ENCODE measurements at regions not wholly inside any gene's neighbourhood (a gene's known extent, or its start where the extent isn't known, plus 50 kb on each side); places are given as distances from the start of the nearest gene placed in this dataset.
A peak's percentile ranks its signal among the peaks of the same experiment; 100 is the strongest.

- TF ChIP-seq TBX2 (CRISPR knock-in tag; IDR thresholded peaks at IDR 0.05; ENCODE audit: borderline replicate concordance) (peak; percentile 38; the same call in 1 of the 2 replicates), BORCS8-MEF2B (CRISPR knock-in tag; IDR thresholded peaks at IDR 0.05) (no peak), PRPF4 (IDR thresholded peaks at IDR 0.05; ENCODE audit: low read depth, low read length, poor library complexity, severe bottlenecking) (no peak), JUND (CRISPR knock-in tag; IDR thresholded peaks at IDR 0.05) (no peak), CEBPB (IDR thresholded peaks at IDR 0.05; ENCODE audit: borderline replicate concordance, low read depth, low read length) (no peak), ZNF251 (CRISPR knock-in tag; IDR thresholded peaks at IDR 0.05) (no peak), NR1H2 (CRISPR knock-in tag; IDR thresholded peaks at IDR 0.05; ENCODE audit: borderline replicate concordance, low read depth) (no peak), ZBTB42 (CRISPR knock-in tag; IDR thresholded peaks at IDR 0.05) (no peak), JDP2 (CRISPR knock-in tag; IDR thresholded peaks at IDR 0.05; ENCODE audit: borderline replicate concordance) (no peak), ZNF75D (CRISPR knock-in tag; IDR thresholded peaks at IDR 0.05; ENCODE audit: borderline replicate concordance) (no peak), HBP1 (CRISPR knock-in tag; IDR thresholded peaks at IDR 0.05; ENCODE audit: low read depth) (no peak), ZNF234 (CRISPR knock-in tag; conservative IDR thresholded peaks at IDR 0.05) (no peak), SP1 (IDR thresholded peaks at IDR 0.05) (no peak), SP1 (CRISPR knock-in tag; IDR thresholded peaks at IDR 0.05) (no peak)
- TF ChIP-seq, protein P1, sequence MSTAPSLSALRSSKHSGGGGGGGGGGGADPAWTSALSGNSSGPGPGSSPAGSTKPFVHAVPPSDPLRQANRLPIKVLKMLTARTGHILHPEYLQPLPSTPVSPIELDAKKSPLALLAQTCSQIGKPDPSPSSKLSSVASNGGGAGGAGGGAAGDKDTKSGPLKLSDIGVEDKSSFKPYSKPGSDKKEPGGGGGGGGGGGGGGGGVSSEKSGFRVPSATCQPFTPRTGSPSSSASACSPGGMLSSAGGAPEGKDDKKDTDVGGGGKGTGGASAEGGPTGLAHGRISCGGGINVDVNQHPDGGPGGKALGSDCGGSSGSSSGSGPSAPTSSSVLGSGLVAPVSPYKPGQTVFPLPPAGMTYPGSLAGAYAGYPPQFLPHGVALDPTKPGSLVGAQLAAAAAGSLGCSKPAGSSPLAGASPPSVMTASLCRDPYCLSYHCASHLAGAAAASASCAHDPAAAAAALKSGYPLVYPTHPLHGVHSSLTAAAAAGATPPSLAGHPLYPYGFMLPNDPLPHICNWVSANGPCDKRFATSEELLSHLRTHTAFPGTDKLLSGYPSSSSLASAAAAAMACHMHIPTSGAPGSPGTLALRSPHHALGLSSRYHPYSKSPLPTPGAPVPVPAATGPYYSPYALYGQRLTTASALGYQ (CRISPR knock-in tag; IDR thresholded peaks at IDR 0.05), result no peak
- TF ChIP-seq, protein P2, sequence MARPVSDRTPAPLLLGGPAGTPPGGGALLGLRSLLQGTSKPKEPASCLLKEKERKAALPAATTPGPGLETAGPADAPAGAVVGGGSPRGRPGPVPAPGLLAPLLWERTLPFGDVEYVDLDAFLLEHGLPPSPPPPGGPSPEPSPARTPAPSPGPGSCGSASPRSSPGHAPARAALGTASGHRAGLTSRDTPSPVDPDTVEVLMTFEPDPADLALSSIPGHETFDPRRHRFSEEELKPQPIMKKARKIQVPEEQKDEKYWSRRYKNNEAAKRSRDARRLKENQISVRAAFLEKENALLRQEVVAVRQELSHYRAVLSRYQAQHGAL (CRISPR knock-in tag; IDR thresholded peaks at IDR 0.05; ENCODE audit: not compliant biosample characterization), result no peak
- TF ChIP-seq, protein P3, sequence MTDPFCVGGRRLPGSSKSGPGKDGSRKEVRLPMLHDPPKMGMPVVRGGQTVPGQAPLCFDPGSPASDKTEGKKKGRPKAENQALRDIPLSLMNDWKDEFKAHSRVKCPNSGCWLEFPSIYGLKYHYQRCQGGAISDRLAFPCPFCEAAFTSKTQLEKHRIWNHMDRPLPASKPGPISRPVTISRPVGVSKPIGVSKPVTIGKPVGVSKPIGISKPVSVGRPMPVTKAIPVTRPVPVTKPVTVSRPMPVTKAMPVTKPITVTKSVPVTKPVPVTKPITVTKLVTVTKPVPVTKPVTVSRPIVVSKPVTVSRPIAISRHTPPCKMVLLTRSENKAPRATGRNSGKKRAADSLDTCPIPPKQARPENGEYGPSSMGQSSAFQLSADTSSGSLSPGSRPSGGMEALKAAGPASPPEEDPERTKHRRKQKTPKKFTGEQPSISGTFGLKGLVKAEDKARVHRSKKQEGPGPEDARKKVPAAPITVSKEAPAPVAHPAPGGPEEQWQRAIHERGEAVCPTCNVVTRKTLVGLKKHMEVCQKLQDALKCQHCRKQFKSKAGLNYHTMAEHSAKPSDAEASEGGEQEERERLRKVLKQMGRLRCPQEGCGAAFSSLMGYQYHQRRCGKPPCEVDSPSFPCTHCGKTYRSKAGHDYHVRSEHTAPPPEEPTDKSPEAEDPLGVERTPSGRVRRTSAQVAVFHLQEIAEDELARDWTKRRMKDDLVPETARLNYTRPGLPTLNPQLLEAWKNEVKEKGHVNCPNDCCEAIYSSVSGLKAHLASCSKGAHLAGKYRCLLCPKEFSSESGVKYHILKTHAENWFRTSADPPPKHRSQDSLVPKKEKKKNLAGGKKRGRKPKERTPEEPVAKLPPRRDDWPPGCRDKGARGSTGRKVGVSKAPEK (CRISPR knock-in tag; IDR thresholded peaks at IDR 0.05; ENCODE audit: borderline replicate concordance), result peak; percentile 49; the same call in 1 of the 2 replicates
- TF ChIP-seq, protein P4, sequence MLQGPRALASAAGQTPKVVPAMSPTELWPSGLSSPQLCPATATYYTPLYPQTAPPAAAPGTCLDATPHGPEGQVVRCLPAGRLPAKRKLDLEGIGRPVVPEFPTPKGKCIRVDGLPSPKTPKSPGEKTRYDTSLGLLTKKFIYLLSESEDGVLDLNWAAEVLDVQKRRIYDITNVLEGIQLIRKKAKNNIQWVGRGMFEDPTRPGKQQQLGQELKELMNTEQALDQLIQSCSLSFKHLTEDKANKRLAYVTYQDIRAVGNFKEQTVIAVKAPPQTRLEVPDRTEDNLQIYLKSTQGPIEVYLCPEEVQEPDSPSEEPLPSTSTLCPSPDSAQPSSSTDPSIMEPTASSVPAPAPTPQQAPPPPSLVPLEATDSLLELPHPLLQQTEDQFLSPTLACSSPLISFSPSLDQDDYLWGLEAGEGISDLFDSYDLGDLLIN (CRISPR knock-in tag; IDR thresholded peaks at IDR 0.05; ENCODE audit: borderline replicate concordance), result no peak
- TF ChIP-seq, protein P5, sequence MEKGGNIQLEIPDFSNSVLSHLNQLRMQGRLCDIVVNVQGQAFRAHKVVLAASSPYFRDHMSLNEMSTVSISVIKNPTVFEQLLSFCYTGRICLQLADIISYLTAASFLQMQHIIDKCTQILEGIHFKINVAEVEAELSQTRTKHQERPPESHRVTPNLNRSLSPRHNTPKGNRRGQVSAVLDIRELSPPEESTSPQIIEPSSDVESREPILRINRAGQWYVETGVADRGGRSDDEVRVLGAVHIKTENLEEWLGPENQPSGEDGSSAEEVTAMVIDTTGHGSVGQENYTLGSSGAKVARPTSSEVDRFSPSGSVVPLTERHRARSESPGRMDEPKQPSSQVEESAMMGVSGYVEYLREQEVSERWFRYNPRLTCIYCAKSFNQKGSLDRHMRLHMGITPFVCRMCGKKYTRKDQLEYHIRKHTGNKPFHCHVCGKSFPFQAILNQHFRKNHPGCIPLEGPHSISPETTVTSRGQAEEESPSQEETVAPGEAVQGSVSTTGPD (CRISPR knock-in tag; IDR thresholded peaks at IDR 0.05), result no peak
These were observed 68.0 kb downstream of the SERPINA3 start (continued) for GRCh38 chr14:94679937-94680861.

Measured in HepG2 (cell line).